Retinal pigment epithelial cell (primary cell): ENCODE measurements at regions not wholly inside any gene's neighbourhood (a gene's known extent, or its start where the extent isn't known, plus 50 kb on each side); places are given as distances from the start of the nearest gene placed in this dataset.

Source experiments
- DNase-seq: peaks from one replicate; pipeline ENCODE4 v3.0.0-alpha.2; 2010; ENCODE audit warnings: low read depth
- H3K4me3 ChIP-seq: 2 replicates; pipeline ENCODE4 v1.5.1; 2011; ENCODE audit warnings: mild to moderate bottlenecking, low read length, control low read depth, moderate library complexity
- CTCF ChIP-seq: conservative IDR thresholded peaks from 2 replicates; pipeline ENCODE4 v1.5.1; 2011; ENCODE audit warnings: low read depth, low read length, control low read depth, inconsistent platforms

DNA sequence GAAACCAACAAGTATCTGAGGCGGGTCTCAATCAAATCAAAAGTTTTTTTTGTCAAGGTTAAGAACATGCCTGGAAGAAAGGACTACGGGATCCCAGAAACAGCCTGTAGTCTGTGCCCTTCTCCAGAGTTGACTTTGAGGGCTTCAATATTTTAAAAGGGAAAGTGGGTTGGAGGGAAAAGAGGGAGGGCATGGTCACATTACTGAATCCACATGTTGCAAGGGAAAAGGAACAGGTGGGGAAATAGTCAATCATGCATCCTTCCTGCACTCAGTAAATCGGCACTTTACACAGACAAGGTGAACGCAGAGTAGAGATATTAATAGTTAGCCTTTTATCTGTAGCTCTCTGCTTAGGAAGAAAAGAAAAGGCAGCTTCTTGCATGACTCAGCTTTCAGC, 808.5 kb downstream of the UQCRFS1 start:
- no peak overlapping the region for H3K4me3 ChIP-seq
- no peak for TF ChIP-seq CTCF
- no peak for DNase-seq

- TF ChIP-seq CTCF: no peak
- H3K4me3 ChIP-seq: no peak overlapping the region
- no peak for DNase-seq
Measured at GRCh38 chr19:28403690-28404089, 809.3 kb downstream of the UQCRFS1 start.

DNA sequence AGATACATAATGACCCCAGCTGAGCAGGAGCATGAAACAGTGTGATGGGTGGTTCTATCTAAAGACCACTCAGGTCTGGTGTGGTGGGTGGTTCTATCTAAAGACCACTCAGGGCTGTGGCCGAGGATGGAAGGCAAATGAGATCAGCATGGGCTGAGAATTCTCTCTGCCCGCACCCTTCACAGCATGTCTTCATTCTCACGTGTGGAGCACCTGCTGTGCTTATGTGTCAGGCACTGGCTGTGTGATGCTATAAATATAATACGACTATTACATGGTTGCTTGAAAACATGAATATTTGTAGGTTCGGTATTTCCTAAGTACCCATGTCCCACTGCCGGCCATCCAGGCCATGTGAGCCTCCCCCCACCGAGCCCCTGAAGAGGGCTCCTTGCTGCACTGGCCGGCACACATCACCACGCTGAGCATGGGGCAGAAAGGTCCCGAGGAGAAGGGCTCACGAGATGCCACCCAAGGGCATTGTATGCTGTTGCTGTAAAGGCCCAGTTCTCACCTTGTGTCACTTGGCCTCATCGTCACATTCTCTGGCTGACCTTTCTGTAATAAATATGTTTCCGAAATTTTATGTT, 810.2 kb downstream of the UQCRFS1 start:
- no peak for TF ChIP-seq CTCF
- H3K4me3 ChIP-seq: no peak overlapping the region
- DNase-seq: no peak

GRCh38 chr19:28401739-28402424, 811.1 kb downstream of the UQCRFS1 start:
- H3K4me3 ChIP-seq: no peak overlapping the region
- no peak for TF ChIP-seq CTCF
- no peak for DNase-seq

- no peak for DNase-seq
- TF ChIP-seq CTCF: no peak
- H3K4me3 ChIP-seq: no peak overlapping the region
Measured at GRCh38 chr19:28400953-28401671, 811.8 kb downstream of the UQCRFS1 start.

GRCh38 chr19:28399187-28399586, 813.8 kb downstream of the UQCRFS1 start:
- H3K4me3 ChIP-seq: no peak overlapping the region
- no peak for TF ChIP-seq CTCF
- no peak for DNase-seq
